ENCODE measurements at regions not wholly inside any gene's neighbourhood (a gene's known extent, or its start where the extent isn't known, plus 50 kb on each side); places are given as distances from the start of the nearest gene placed in this dataset.
"Not testable (repeated sequence)": the region's sequence is repeated elsewhere in the genome, so short reads cannot be mapped to it uniquely, and the experiment has no call there.

DNA sequence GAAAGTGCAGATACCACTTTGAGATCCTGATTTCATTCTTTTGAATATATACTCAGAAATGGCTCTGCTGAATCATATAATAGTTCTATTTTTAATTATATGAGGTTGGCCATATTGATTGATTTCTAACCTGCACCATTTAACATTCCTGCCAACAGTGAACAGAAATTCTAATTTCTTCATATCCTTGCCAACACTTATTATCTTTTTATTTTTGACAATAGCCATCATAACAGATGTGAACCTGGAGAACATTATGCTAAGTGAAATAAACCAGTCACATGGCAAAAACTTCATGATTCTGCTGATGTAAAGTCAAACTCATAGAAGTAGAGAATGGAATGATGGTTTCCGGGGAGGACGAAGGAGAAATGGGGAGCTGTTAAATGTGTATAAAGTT, 344.5 kb upstream of the CYRIA start:
- no peaks in the 10 kb centered on the region for H3K9me3 Mint-ChIP-seq (ENCODE audit: insufficient read depth)
- POLR2A ChIA-PET, result no interaction called here
- no peaks in the 10 kb centered on the region for H3K36me3 Mint-ChIP-seq (ENCODE audit: low read depth)
- no peaks in the 10 kb centered on the region for H3K4me1 Mint-ChIP-seq (ENCODE audit: low read depth)
- no peak overlapping the region for H3K27ac Mint-ChIP-seq
- ATAC-seq, result no peak
- no peaks in the 10 kb centered on the region for H3K27me3 Mint-ChIP-seq (ENCODE audit: low read depth)
- DNase-seq, result no peak
- CTCF ChIA-PET, result no interaction called here
- H3K4me3 Mint-ChIP-seq, result no peak overlapping the region

GRCh38 chr2:17000184-17000482, 334.5 kb upstream of the CYRIA start:
- Mint-ChIP-seq H3K9me3 (ENCODE audit: insufficient read depth) (peaks cover 17% of the 10 kb centered on the region), H3K4me3 (no peak overlapping the region), H3K36me3 (ENCODE audit: low read depth) (no peaks in the 10 kb centered on the region), H3K27me3 (ENCODE audit: low read depth) (no peaks in the 10 kb centered on the region), H3K4me1 (ENCODE audit: low read depth) (no peaks in the 10 kb centered on the region), H3K27ac (no peak overlapping the region)
- ChIA-PET POLR2A (no interaction called here), CTCF (no interaction called here)
- ATAC-seq (no peak), DNase-seq (no peak)

GRCh38 chr2:16999347-17000183, 333.9 kb upstream of the CYRIA start:
- ChIA-PET POLR2A (no interaction called here), CTCF (no interaction called here)
- no peak for ATAC-seq
- no peaks in the 10 kb centered on the region for H3K36me3 Mint-ChIP-seq (ENCODE audit: low read depth)
- peaks cover 23% of the 10 kb centered on the region for H3K9me3 Mint-ChIP-seq (ENCODE audit: insufficient read depth)
- H3K4me1 Mint-ChIP-seq (ENCODE audit: low read depth), result no peaks in the 10 kb centered on the region
- H3K27me3 Mint-ChIP-seq (ENCODE audit: low read depth), result no peaks in the 10 kb centered on the region
- H3K4me3 Mint-ChIP-seq, result no peak overlapping the region
- no peak overlapping the region for H3K27ac Mint-ChIP-seq
- no peak for DNase-seq

- H3K36me3 Mint-ChIP-seq (ENCODE audit: low read depth), result no peaks in the 10 kb centered on the region
Measured at GRCh38 chr2:16978301-16978700, 312.7 kb upstream of the CYRIA start.

DNA sequence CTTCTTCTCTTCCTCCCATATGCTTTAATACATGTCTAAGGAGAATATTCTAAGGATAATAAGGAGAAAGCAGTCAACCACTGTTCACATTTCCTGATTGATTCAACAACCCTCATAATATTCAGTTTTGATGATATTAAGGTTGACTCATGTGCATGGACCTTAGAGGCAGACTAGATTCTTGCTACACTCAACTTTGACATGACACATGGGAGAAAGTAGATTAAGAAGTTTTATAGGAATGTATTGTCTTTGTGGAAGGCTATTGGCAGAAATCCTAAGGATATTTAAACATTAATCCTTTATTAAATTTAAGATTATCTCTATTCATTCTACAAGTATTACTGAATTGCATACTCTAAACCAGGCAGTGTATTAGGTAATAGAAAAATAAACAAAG, 309.1 kb upstream of the CYRIA start:
- H3K36me3 Mint-ChIP-seq (ENCODE audit: low read depth), result no peaks in the 10 kb centered on the region
- no peaks in the 10 kb centered on the region for H3K4me1 Mint-ChIP-seq (ENCODE audit: low read depth)
- no peak overlapping the region for H3K27ac Mint-ChIP-seq
- H3K9me3 Mint-ChIP-seq (ENCODE audit: insufficient read depth), result no peaks in the 10 kb centered on the region
- ChIA-PET POLR2A (no interaction called here), CTCF (no interaction called here)
- DNase-seq, result no peak
- no peak for ATAC-seq
- no peak overlapping the region for H3K4me3 Mint-ChIP-seq
- H3K27me3 Mint-ChIP-seq (ENCODE audit: low read depth), result no peaks in the 10 kb centered on the region

More at GRCh38 chr2:16978301-16978700, 312.7 kb upstream of the CYRIA start:
- Mint-ChIP-seq H3K4me1 (ENCODE audit: low read depth) (no peaks in the 10 kb centered on the region), H3K27me3 (ENCODE audit: low read depth) (no peaks in the 10 kb centered on the region), H3K4me3 (no peak overlapping the region), H3K9me3 (ENCODE audit: insufficient read depth) (no peaks in the 10 kb centered on the region), H3K27ac (no peak overlapping the region)
- ChIA-PET CTCF (no interaction called here), POLR2A (no interaction called here)
- no peak for ATAC-seq
- DNase-seq, result no peak

- ATAC-seq, result no peak
- no peaks in the 10 kb centered on the region for H3K4me1 Mint-ChIP-seq (ENCODE audit: low read depth)
- H3K27me3 Mint-ChIP-seq (ENCODE audit: low read depth), result no peaks in the 10 kb centered on the region
- H3K4me3 Mint-ChIP-seq, result no peak overlapping the region
- POLR2A ChIA-PET, result no interaction called here
- H3K36me3 Mint-ChIP-seq (ENCODE audit: low read depth), result no peaks in the 10 kb centered on the region
- no peak for DNase-seq
- no peak overlapping the region for H3K27ac Mint-ChIP-seq
- H3K9me3 Mint-ChIP-seq (ENCODE audit: insufficient read depth), result no peaks in the 10 kb centered on the region
- CTCF ChIA-PET, result no interaction called here
Measured at GRCh38 chr2:16973586-16974286, 308.1 kb upstream of the CYRIA start.

DNA sequence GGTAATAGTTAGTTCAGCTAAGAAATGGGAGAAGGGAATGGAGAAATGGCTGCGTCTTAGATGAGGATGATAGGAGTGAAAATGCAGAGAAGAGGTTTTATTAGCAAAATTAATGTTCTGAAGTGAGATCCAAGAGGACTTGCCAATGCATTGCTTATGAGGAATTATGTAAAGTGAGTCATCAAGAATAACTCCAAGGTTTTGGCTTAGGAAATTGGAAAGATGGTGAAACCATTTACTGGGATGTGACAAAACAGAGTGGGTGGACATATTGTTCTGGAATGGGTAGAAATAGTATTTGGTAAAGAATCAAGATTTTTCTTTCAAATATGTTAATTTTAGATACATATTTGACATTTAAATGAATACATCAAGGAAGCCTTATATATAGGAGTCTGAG, 306.6 kb upstream of the CYRIA start:
- H3K4me3 Mint-ChIP-seq, result no peak overlapping the region
- CTCF ChIA-PET, result no interaction called here

GRCh38 chr2:16971722-16972234, 306.1 kb upstream of the CYRIA start:
- CTCF ChIA-PET, result no interaction called here
- ATAC-seq, result no peak

More for the DNA sequence above, 306.6 kb upstream of the CYRIA start:
- Mint-ChIP-seq H3K27me3 (ENCODE audit: low read depth) (no peaks in the 10 kb centered on the region), H3K9me3 (ENCODE audit: insufficient read depth) (no peaks in the 10 kb centered on the region), H3K27ac (no peak overlapping the region), H3K36me3 (ENCODE audit: low read depth) (no peaks in the 10 kb centered on the region), H3K4me1 (ENCODE audit: low read depth) (no peaks in the 10 kb centered on the region)
- DNase-seq (no peak), ATAC-seq (no peak)
- POLR2A ChIA-PET, result no interaction called here

GRCh38 chr2:16970948-16971347, 305.3 kb upstream of the CYRIA start:
- H3K4me1 Mint-ChIP-seq (ENCODE audit: low read depth); ATAC-seq; POLR2A ChIA-PET; H3K27ac Mint-ChIP-seq; H3K4me3 Mint-ChIP-seq; CTCF ChIA-PET; H3K27me3 Mint-ChIP-seq (ENCODE audit: low read depth); DNase-seq; H3K9me3 Mint-ChIP-seq (ENCODE audit: insufficient read depth); H3K36me3 Mint-ChIP-seq (ENCODE audit: low read depth): not testable (repeated sequence)

More at GRCh38 chr2:16971722-16972234, 306.1 kb upstream of the CYRIA start:
- H3K27ac Mint-ChIP-seq, result no peak overlapping the region
- no peaks in the 10 kb centered on the region for H3K4me1 Mint-ChIP-seq (ENCODE audit: low read depth)
- no peaks in the 10 kb centered on the region for H3K9me3 Mint-ChIP-seq (ENCODE audit: insufficient read depth)
- no peaks in the 10 kb centered on the region for H3K27me3 Mint-ChIP-seq (ENCODE audit: low read depth)
- DNase-seq, result no peak
- POLR2A ChIA-PET, result no interaction called here
- no peak overlapping the region for H3K4me3 Mint-ChIP-seq
- no peaks in the 10 kb centered on the region for H3K36me3 Mint-ChIP-seq (ENCODE audit: low read depth)

- no peaks in the 10 kb centered on the region for H3K9me3 Mint-ChIP-seq (ENCODE audit: insufficient read depth)
- H3K27me3 Mint-ChIP-seq (ENCODE audit: low read depth), result no peaks in the 10 kb centered on the region
- H3K4me1 Mint-ChIP-seq (ENCODE audit: low read depth), result no peaks in the 10 kb centered on the region
- ATAC-seq, result no peak
- ChIA-PET POLR2A (no interaction called here), CTCF (no interaction called here)
- no peak for DNase-seq
- no peaks in the 10 kb centered on the region for H3K36me3 Mint-ChIP-seq (ENCODE audit: low read depth)
- H3K4me3 Mint-ChIP-seq, result no peak overlapping the region
- H3K27ac Mint-ChIP-seq, result no peak overlapping the region
Measured at GRCh38 chr2:16962505-16962904, 296.9 kb upstream of the CYRIA start.

DNA sequence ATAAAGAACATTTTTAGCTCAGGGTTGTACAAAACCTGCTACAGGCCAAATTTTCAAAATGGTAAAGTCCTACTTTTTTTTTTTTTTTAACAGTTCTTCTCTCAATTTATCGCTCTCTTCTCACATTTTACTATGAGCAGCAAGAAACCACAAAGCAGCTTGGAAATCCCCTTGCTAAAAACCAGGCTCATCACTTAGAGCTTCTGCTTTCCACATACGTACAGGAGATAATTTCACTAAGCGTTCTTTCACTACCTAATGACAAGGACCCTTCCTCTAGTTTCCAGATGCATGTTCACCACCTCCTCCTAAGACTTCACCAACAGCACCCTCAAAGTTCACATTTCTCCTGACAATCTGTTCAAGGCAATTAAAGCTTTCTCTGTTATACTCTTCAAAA, 294.9 kb upstream of the CYRIA start:
- ChIA-PET CTCF (no interaction called here), POLR2A (no interaction called here)
- Mint-ChIP-seq H3K4me3 (no peak overlapping the region), H3K4me1 (ENCODE audit: low read depth) (no peaks in the 10 kb centered on the region), H3K36me3 (ENCODE audit: low read depth) (no peaks in the 10 kb centered on the region), H3K9me3 (ENCODE audit: insufficient read depth) (no peaks in the 10 kb centered on the region), H3K27me3 (ENCODE audit: low read depth) (no peaks in the 10 kb centered on the region), H3K27ac (no peak overlapping the region)
- no peak for ATAC-seq
- no peak for DNase-seq

- CTCF ChIA-PET, result no interaction called here
- Mint-ChIP-seq H3K4me3 (no peak overlapping the region), H3K4me1 (ENCODE audit: low read depth) (no peaks in the 10 kb centered on the region), H3K27me3 (ENCODE audit: low read depth) (no peaks in the 10 kb centered on the region), H3K36me3 (ENCODE audit: low read depth) (no peaks in the 10 kb centered on the region), H3K27ac (no peak overlapping the region), H3K9me3 (ENCODE audit: insufficient read depth) (no peaks in the 10 kb centered on the region)
- no peak for DNase-seq
- ATAC-seq, result no peak
- POLR2A ChIA-PET, result no interaction called here
Measured at GRCh38 chr2:16958266-16958665, 292.6 kb upstream of the CYRIA start.

GRCh38 chr2:16952805-16953204, 287.2 kb upstream of the CYRIA start:
- no peak for ATAC-seq
- CTCF ChIA-PET, result no interaction called here
- no peaks in the 10 kb centered on the region for H3K36me3 Mint-ChIP-seq (ENCODE audit: low read depth)

More at GRCh38 chr2:16952805-16953204, 287.2 kb upstream of the CYRIA start:
- no peak overlapping the region for H3K4me3 Mint-ChIP-seq
- DNase-seq, result no peak
- no peaks in the 10 kb centered on the region for H3K9me3 Mint-ChIP-seq (ENCODE audit: insufficient read depth)
- POLR2A ChIA-PET, result no interaction called here
- no peak overlapping the region for H3K27ac Mint-ChIP-seq
- no peaks in the 10 kb centered on the region for H3K27me3 Mint-ChIP-seq (ENCODE audit: low read depth)
- no peaks in the 10 kb centered on the region for H3K4me1 Mint-ChIP-seq (ENCODE audit: low read depth)
